ENCODE measurements at regions not wholly inside any gene's neighbourhood (a gene's known extent, or its start where the extent isn't known, plus 50 kb on each side); places are given as distances from the start of the nearest gene placed in this dataset.
A peak's percentile ranks its signal among the peaks of the same experiment; 100 is the strongest.

- Mint-ChIP-seq H3K36me3 (ENCODE audit: insufficient read depth in 2 of 2) (no peaks in the 10 kb centered on the region), H3K4me1 (ENCODE audit: low read depth) (peaks cover 6% of the 10 kb centered on the region)
These were observed 144.6 kb downstream of the ACER2 start for GRCh38 chr9:19553441-19553840.

GRCh38 chr9:19552282-19553105, 143.7 kb downstream of the ACER2 start:
- no peaks in the 10 kb centered on the region for H3K36me3 Mint-ChIP-seq (ENCODE audit: insufficient read depth in 2 of 2)
- H3K27me3 Mint-ChIP-seq (ENCODE audit: low read depth): peaks cover 23% of the 10 kb centered on the region
- H3K4me1 Mint-ChIP-seq (ENCODE audit: low read depth): peaks cover 6% of the 10 kb centered on the region
- DNase-seq (no peak), ATAC-seq (replicated peaks in 1 of 2) (no peak)
- peaks cover 1% of the 10 kb centered on the region in 2 donors for H3K9me3 Mint-ChIP-seq
- no peak overlapping the region for H3K27ac Mint-ChIP-seq
- no peak overlapping the region for H3K4me3 Mint-ChIP-seq

More at GRCh38 chr9:19553441-19553840, 144.6 kb downstream of the ACER2 start:
- H3K9me3 Mint-ChIP-seq: peaks cover 1% of the 10 kb centered on the region in 2 donors
- ATAC-seq (replicated peaks in 1 of 2): no peak
- no peak overlapping the region for H3K4me3 Mint-ChIP-seq
- H3K27ac Mint-ChIP-seq: no peak overlapping the region
- peaks cover 23% of the 10 kb centered on the region for H3K27me3 Mint-ChIP-seq (ENCODE audit: low read depth)
- no peak for DNase-seq

GRCh38 chr9:19551124-19551929, 142.5 kb downstream of the ACER2 start:
- H3K4me3 Mint-ChIP-seq: peak overlapping the region in 1 of 2 donors; percentile 46

GRCh38 chr9:19550009-19550408, 141.2 kb downstream of the ACER2 start:
- peaks cover 23% of the 10 kb centered on the region for H3K27me3 Mint-ChIP-seq (ENCODE audit: low read depth)
- DNase-seq (no peak), ATAC-seq (replicated peaks in 1 of 2) (no peak)
- H3K36me3 Mint-ChIP-seq (ENCODE audit: insufficient read depth in 2 of 2): peaks cover 0 to 3% of the 10 kb centered on the region in 2 donors
- no peak overlapping the region for H3K27ac Mint-ChIP-seq
- H3K4me3 Mint-ChIP-seq: no peak overlapping the region
- H3K9me3 Mint-ChIP-seq: peaks cover under 1 to 1% of the 10 kb centered on the region in 2 donors
- H3K4me1 Mint-ChIP-seq (ENCODE audit: low read depth): peaks cover 6% of the 10 kb centered on the region

More at GRCh38 chr9:19551124-19551929, 142.5 kb downstream of the ACER2 start:
- Mint-ChIP-seq H3K27ac (no peak overlapping the region), H3K9me3 (no peaks in the 10 kb centered on the region), H3K4me1 (ENCODE audit: low read depth) (peaks cover 6% of the 10 kb centered on the region), H3K36me3 (ENCODE audit: insufficient read depth in 2 of 2) (no peaks in the 10 kb centered on the region), H3K27me3 (ENCODE audit: low read depth) (peaks cover 23% of the 10 kb centered on the region)
- ATAC-seq (replicated peaks in 1 of 2) (no peak), DNase-seq (no peak)

GRCh38 chr9:19533373-19533772, 124.6 kb downstream of the ACER2 start:
- Mint-ChIP-seq H3K27me3 (ENCODE audit: low read depth) (peaks cover 8% of the 10 kb centered on the region), H3K9me3 (no peaks in the 10 kb centered on the region), H3K36me3 (ENCODE audit: insufficient read depth in 2 of 2) (no peaks in the 10 kb centered on the region), H3K4me1 (ENCODE audit: low read depth) (no peaks in the 10 kb centered on the region), H3K27ac (no peak overlapping the region), H3K4me3 (no peak overlapping the region)
- DNase-seq (no peak), ATAC-seq (replicated peaks in 1 of 2) (no peak)

GRCh38 chr9:19527663-19528062, 118.9 kb downstream of the ACER2 start:
- no peak for ATAC-seq (replicated peaks in 1 of 2)
- Mint-ChIP-seq H3K36me3 (ENCODE audit: insufficient read depth in 2 of 2) (no peaks in the 10 kb centered on the region), H3K27ac (no peak overlapping the region), H3K4me3 (no peak overlapping the region), H3K27me3 (ENCODE audit: low read depth) (peaks cover 22% of the 10 kb centered on the region), H3K4me1 (ENCODE audit: low read depth) (no peaks in the 10 kb centered on the region), H3K9me3 (no peaks in the 10 kb centered on the region)
- DNase-seq: no peak

- DNase-seq (no peak), ATAC-seq (replicated peaks in 1 of 2) (no peak)
- Mint-ChIP-seq H3K9me3 (no peaks in the 10 kb centered on the region), H3K4me3 (no peak overlapping the region), H3K27ac (no peak overlapping the region), H3K36me3 (ENCODE audit: insufficient read depth in 2 of 2) (no peaks in the 10 kb centered on the region), H3K4me1 (ENCODE audit: low read depth) (peaks cover under 1% of the 10 kb centered on the region), H3K27me3 (ENCODE audit: low read depth) (peaks cover 16% of the 10 kb centered on the region)
These were observed 113.7 kb downstream of the ACER2 start for GRCh38 chr9:19522558-19522957.

GRCh38 chr9:19521205-19521604, 112.4 kb downstream of the ACER2 start:
- H3K36me3 Mint-ChIP-seq (ENCODE audit: insufficient read depth in 2 of 2): no peaks in the 10 kb centered on the region
- H3K4me3 Mint-ChIP-seq: no peak overlapping the region
- no peaks in the 10 kb centered on the region for H3K9me3 Mint-ChIP-seq
- ATAC-seq (replicated peaks in 1 of 2) (no peak), DNase-seq (no peak)
- H3K27me3 Mint-ChIP-seq (ENCODE audit: low read depth): peaks cover 22% of the 10 kb centered on the region
- H3K4me1 Mint-ChIP-seq (ENCODE audit: low read depth): peaks cover 15% of the 10 kb centered on the region
- no peak overlapping the region for H3K27ac Mint-ChIP-seq

- H3K4me1 Mint-ChIP-seq (ENCODE audit: low read depth): peaks cover 26% of the 10 kb centered on the region
- H3K27ac Mint-ChIP-seq: no peak overlapping the region
- peak; percentile 25 to 64 for ATAC-seq (replicated peaks in 1 of 2)
- DNase-seq: peak in 1 of 2 donors; percentile 11
- no peak overlapping the region for H3K4me3 Mint-ChIP-seq
- no peaks in the 10 kb centered on the region for H3K9me3 Mint-ChIP-seq
- H3K27me3 Mint-ChIP-seq (ENCODE audit: low read depth): peaks cover 16% of the 10 kb centered on the region
- H3K36me3 Mint-ChIP-seq (ENCODE audit: insufficient read depth in 2 of 2): no peaks in the 10 kb centered on the region
These were observed 108.6 kb downstream of the ACER2 start for GRCh38 chr9:19517202-19517942.

- Mint-ChIP-seq H3K27ac (no peak overlapping the region), H3K27me3 (ENCODE audit: low read depth) (peaks cover 11% of the 10 kb centered on the region), H3K4me3 (peak overlapping the region; percentile 37 to 52), H3K9me3 (no peaks in the 10 kb centered on the region), H3K4me1 (ENCODE audit: low read depth) (peaks cover 26% of the 10 kb centered on the region), H3K36me3 (ENCODE audit: insufficient read depth in 2 of 2) (no peaks in the 10 kb centered on the region)
- ATAC-seq (replicated peaks in 1 of 2) (peak; percentile 73 to 82), DNase-seq (peak in 1 of 2 donors; percentile 6)
These were observed 107.5 kb downstream of the ACER2 start for GRCh38 chr9:19516348-19516747.

- Mint-ChIP-seq H3K4me3 (peak overlapping the region in 1 of 2 donors; percentile 49), H3K9me3 (no peaks in the 10 kb centered on the region), H3K36me3 (ENCODE audit: insufficient read depth in 2 of 2) (no peaks in the 10 kb centered on the region), H3K4me1 (ENCODE audit: low read depth) (peaks cover 26% of the 10 kb centered on the region), H3K27ac (no peak overlapping the region), H3K27me3 (ENCODE audit: low read depth) (peaks cover 5% of the 10 kb centered on the region)
- DNase-seq (no peak), ATAC-seq (replicated peaks in 1 of 2) (no peak)
These were observed 105.0 kb downstream of the ACER2 start for GRCh38 chr9:19513671-19514275.

GRCh38 chr9:19512103-19512832, 103.5 kb downstream of the ACER2 start:
- DNase-seq (no peak), ATAC-seq (replicated peaks in 1 of 2) (no peak)
- Mint-ChIP-seq H3K27ac (no peak overlapping the region), H3K9me3 (no peaks in the 10 kb centered on the region), H3K4me1 (ENCODE audit: low read depth) (peaks cover 23% of the 10 kb centered on the region), H3K36me3 (ENCODE audit: insufficient read depth in 2 of 2) (no peaks in the 10 kb centered on the region), H3K4me3 (no peak overlapping the region), H3K27me3 (ENCODE audit: low read depth) (peaks cover 6% of the 10 kb centered on the region)

All from activated T-cell treated with anti-CD3 and anti-CD28 coated beads, Interleukin-2, amount 50 U/mL, for 72 hours (primary cell).